HepG2 (cell line): ENCODE measurements at regions not wholly inside any gene's neighbourhood (a gene's known extent, or its start where the extent isn't known, plus 50 kb on each side); places are given as distances from the start of the nearest gene placed in this dataset.

ENCODE experiments used
- BCL6 ChIP-seq: IDR thresholded peaks from 2 replicates; pipeline ENCODE4 v1.6.1; 2016; ENCODE audit warnings: missing genetic modification reagents, missing compliant biosample characterization
- DNMT3B ChIP-seq: conservative IDR thresholded peaks from 2 replicates; pipeline ENCODE4 v1.6.1; 2016; ENCODE audit warnings: missing biosample characterization, control low read depth
- FOXA3 ChIP-seq: IDR thresholded peaks from 2 replicates; pipeline ENCODE4 v1.6.1; 2016; ENCODE audit warnings: missing genetic modification reagents, missing compliant biosample characterization
- FOXO1 ChIP-seq: sonication (generic); formaldehyde crosslinking; IDR thresholded peaks from 2 replicates; pipeline ENCODE4 v1.4.0; 2020; ENCODE audit warnings: missing genetic modification reagents
- HMG20A ChIP-seq: IDR thresholded peaks from 2 replicates; pipeline ENCODE4 v1.6.1; 2016; ENCODE audit warnings: borderline replicate concordance
- NR3C1 ChIP-seq: sonication (generic); formaldehyde crosslinking; IDR thresholded peaks from 2 replicates; pipeline ENCODE4 v1.4.0; 2020; ENCODE audit warnings: missing genetic modification reagents
- RXRB ChIP-seq: IDR thresholded peaks from 2 replicates; pipeline ENCODE4 v1.6.1; 2016; ENCODE audit warnings: borderline replicate concordance, missing genetic modification reagents, missing compliant biosample characterization
- SOX5 ChIP-seq: IDR thresholded peaks from 2 replicates; pipeline ENCODE4 v1.6.1; 2016; ENCODE audit warnings: borderline replicate concordance
- SOX6 ChIP-seq, 2 experiments: fragments of 450-650 bp in 1 of 2; sonication (generic) in 1 of 2; formaldehyde crosslinking in 1 of 2; IDR thresholded peaks; 2 replicates each; pipeline versions ENCODE4 v1.4.0 to v1.6.1; 2017 to 2020; ENCODE audit warnings: antibody characterized with exemption in 1 of 2, mild to moderate bottlenecking in 1 of 2, missing genetic modification reagents in 1 of 2
- ZNF660 ChIP-seq: sonication (generic); formaldehyde crosslinking; IDR thresholded peaks from 2 replicates; pipeline ENCODE4 v1.5.1; 2020; ENCODE audit warnings: mild to moderate bottlenecking, low read depth, missing genetic modification reagents, borderline replicate concordance
- TF ChIP-seq, protein P1 (sequence below): IDR thresholded peaks from 2 replicates; pipeline ENCODE4 v1.6.1; 2016; ENCODE audit warnings: missing biosample characterization, missing genetic modification reagents, low read depth
- TF ChIP-seq, protein P2 (sequence below): sonication (generic); formaldehyde crosslinking; IDR thresholded peaks from 2 replicates; pipeline ENCODE4 v1.8.0; 2023; ENCODE audit warnings: mild to moderate bottlenecking, missing genetic modification reagents
- TF ChIP-seq, protein P3 (sequence below): sonication (generic); formaldehyde crosslinking; conservative IDR thresholded peaks from 2 replicates; pipeline ENCODE4 v1.4.0; 2020; ENCODE audit warnings: mild to moderate bottlenecking, missing genetic modification reagents, moderate library complexity
- TF ChIP-seq, protein P4 (sequence below): sonication (generic); formaldehyde crosslinking; IDR thresholded peaks from 2 replicates; pipeline ENCODE4 v1.4.0; 2020; ENCODE audit warnings: missing genetic modification reagents, borderline replicate concordance

- TF ChIP-seq, protein P1, sequence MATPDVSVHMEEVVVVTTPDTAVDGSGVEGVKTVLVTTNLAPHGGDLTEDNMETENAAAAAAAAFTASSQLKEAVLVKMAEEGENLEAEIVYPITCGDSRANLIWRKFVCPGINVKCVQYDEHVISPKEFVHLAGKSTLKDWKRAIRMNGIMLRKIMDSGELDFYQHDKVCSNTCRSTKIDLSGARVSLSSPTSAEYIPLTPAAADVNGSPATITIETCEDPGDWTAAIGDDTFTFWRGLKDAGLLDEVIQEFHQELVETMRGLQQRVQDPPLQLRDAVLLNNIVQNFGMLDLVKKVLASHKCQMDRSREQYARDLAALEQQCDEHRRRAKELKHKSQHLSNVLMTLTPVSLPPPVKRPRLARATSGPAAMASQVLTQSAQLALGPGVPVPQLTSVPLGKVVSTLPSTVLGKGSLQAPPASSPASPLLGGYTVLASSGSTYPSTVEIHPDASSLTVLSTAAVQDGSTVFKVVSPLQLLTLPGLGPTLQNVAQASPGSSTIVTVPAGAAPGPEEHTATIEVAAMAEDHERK (CRISPR knock-in tag) = no peak
- TF ChIP-seq, protein P2, sequence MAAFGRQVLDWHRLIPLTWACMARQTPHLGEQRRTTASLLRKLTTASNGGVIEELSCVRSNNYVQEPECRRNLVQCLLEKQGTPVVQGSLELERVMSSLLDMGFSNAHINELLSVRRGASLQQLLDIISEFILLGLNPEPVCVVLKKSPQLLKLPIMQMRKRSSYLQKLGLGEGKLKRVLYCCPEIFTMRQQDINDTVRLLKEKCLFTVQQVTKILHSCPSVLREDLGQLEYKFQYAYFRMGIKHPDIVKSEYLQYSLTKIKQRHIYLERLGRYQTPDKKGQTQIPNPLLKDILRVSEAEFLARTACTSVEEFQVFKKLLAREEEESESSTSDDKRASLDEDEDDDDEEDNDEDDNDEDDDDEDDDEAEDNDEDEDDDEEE = no peak
- TF ChIP-seq HMG20A (CRISPR knock-in tag) (peak; percentile 76; the same call in 1 of the 2 replicates), BCL6 (CRISPR knock-in tag) (peak; percentile 65; the same call in 1 of the 2 replicates), SOX6 (IDR thresholded peaks at IDR 0.05) (no peak), SOX6 (CRISPR knock-in tag; IDR thresholded peaks at IDR 0.05) (peak; percentile 46; the same call in 1 of the 2 replicates), SOX5 (peak; percentile 44; the same call in 1 of the 2 replicates), DNMT3B (CRISPR knock-in tag) (0 out of 2 replicates have a peak, but pooled peaks have one; percentile 63), NR3C1 (CRISPR knock-in tag) (no peak), RXRB (CRISPR knock-in tag) (0 out of 2 replicates have a peak, but pooled peaks have one; percentile 32), ZNF660 (CRISPR knock-in tag) (no peak), FOXA3 (peak; percentile 77), FOXO1 (CRISPR knock-in tag) (peak; percentile 78)
- TF ChIP-seq, protein P3, sequence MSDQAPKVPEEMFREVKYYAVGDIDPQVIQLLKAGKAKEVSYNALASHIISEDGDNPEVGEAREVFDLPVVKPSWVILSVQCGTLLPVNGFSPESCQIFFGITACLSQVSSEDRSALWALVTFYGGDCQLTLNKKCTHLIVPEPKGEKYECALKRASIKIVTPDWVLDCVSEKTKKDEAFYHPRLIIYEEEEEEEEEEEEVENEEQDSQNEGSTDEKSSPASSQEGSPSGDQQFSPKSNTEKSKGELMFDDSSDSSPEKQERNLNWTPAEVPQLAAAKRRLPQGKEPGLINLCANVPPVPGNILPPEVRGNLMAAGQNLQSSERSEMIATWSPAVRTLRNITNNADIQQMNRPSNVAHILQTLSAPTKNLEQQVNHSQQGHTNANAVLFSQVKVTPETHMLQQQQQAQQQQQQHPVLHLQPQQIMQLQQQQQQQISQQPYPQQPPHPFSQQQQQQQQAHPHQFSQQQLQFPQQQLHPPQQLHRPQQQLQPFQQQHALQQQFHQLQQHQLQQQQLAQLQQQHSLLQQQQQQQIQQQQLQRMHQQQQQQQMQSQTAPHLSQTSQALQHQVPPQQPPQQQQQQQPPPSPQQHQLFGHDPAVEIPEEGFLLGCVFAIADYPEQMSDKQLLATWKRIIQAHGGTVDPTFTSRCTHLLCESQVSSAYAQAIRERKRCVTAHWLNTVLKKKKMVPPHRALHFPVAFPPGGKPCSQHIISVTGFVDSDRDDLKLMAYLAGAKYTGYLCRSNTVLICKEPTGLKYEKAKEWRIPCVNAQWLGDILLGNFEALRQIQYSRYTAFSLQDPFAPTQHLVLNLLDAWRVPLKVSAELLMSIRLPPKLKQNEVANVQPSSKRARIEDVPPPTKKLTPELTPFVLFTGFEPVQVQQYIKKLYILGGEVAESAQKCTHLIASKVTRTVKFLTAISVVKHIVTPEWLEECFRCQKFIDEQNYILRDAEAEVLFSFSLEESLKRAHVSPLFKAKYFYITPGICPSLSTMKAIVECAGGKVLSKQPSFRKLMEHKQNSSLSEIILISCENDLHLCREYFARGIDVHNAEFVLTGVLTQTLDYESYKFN (CRISPR knock-in tag) = peak; percentile 50
- TF ChIP-seq, protein P4, sequence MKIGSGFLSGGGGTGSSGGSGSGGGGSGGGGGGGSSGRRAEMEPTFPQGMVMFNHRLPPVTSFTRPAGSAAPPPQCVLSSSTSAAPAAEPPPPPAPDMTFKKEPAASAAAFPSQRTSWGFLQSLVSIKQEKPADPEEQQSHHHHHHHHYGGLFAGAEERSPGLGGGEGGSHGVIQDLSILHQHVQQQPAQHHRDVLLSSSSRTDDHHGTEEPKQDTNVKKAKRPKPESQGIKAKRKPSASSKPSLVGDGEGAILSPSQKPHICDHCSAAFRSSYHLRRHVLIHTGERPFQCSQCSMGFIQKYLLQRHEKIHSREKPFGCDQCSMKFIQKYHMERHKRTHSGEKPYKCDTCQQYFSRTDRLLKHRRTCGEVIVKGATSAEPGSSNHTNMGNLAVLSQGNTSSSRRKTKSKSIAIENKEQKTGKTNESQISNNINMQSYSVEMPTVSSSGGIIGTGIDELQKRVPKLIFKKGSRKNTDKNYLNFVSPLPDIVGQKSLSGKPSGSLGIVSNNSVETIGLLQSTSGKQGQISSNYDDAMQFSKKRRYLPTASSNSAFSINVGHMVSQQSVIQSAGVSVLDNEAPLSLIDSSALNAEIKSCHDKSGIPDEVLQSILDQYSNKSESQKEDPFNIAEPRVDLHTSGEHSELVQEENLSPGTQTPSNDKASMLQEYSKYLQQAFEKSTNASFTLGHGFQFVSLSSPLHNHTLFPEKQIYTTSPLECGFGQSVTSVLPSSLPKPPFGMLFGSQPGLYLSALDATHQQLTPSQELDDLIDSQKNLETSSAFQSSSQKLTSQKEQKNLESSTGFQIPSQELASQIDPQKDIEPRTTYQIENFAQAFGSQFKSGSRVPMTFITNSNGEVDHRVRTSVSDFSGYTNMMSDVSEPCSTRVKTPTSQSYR (CRISPR knock-in tag) = peak; percentile 79; the same call in 1 of the 2 replicates
Measured at GRCh38 chr5:115054387-115054951, 115.2 kb downstream of the TRIM36 start (continued).
